D721Med (cell line): ENCODE measurements at regions not wholly inside any gene's neighbourhood (a gene's known extent, or its start where the extent isn't known, plus 50 kb on each side); places are given as distances from the start of the nearest gene placed in this dataset.

ENCODE experiments used
- DNase-seq: peaks from one replicate; pipeline ENCODE4 v3.0.0; 2011; ENCODE audit warnings: low spot score; ENCODE audit not compliant: insufficient read length
- FAIRE-seq: peaks from 2 replicates; lab custom pipeline; 2011; peaks lifted over from hg19 to GRCh38; lab: Jason Lieb, UNC
- CTCF ChIP-seq: IDR thresholded peaks from 2 replicates; pipeline ENCODE4 v1.5.1; 2012; ENCODE audit warnings: mild to moderate bottlenecking, control low read depth; ENCODE audit not compliant: insufficient read depth; ENCODE audit errors: missing control alignments

DNA sequence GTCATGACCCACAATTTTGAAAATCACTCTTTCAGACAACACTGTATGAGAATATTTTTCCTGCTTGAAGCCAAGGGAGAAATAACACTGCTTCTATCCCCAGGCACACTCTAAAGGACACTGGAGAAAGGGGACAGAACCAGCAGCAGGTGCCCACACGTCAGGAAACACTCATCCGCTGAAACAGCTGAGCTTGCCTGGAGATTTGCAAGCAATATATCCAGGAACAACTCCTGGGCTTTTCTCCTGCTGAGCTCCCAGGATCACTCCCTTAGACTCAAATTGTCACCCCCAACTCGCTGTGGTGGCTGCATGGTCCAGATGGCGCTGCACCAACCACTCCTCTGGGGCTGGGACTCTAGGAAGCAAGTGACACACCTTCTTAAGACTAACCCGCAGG lies 186.7 kb downstream of the ARL4C start:
- DNase-seq: no peak
- TF ChIP-seq CTCF: no peak
- FAIRE-seq: no peak

DNA sequence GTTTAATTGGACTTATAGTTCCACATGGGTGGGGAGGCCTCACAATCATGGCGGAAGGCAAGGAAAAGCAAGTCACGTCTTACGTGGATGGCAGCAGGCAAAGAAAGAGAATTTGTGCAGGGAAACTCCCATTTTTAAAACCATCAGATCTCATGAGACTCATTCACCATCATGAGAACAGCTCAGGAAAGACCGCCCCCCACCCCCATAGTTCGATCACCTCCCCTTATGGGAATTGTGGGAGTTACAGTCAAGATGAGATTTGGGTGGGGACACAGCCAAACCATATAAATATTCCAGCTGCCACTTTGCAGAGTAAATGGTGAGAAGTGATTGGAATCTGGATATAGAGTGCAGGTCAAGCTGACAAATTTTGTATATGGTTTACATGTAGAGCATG lies 187.4 kb downstream of the ARL4C start:
- TF ChIP-seq CTCF: no peak
- DNase-seq: no peak
- FAIRE-seq: no peak

GRCh38 chr2:234308813-234309195 lies 188.1 kb downstream of the ARL4C start:
- DNase-seq: no peak
- FAIRE-seq: no peak
- TF ChIP-seq CTCF: no peak

GRCh38 chr2:234308073-234308812 lies 188.6 kb downstream of the ARL4C start:
- no peak for TF ChIP-seq CTCF
- DNase-seq (no peak), FAIRE-seq (no peak)

- TF ChIP-seq CTCF: no peak
- DNase-seq (no peak), FAIRE-seq (no peak)
Observed at GRCh38 chr2:234307322-234307961, 189.4 kb downstream of the ARL4C start.

GRCh38 chr2:234306426-234307173 lies 190.3 kb downstream of the ARL4C start:
- DNase-seq (no peak), FAIRE-seq (no peak)
- TF ChIP-seq CTCF: no peak
